Epithelial cell of esophagus (primary cell): ENCODE measurements at regions not wholly inside any gene's neighbourhood (a gene's known extent, or its start where the extent isn't known, plus 50 kb on each side); places are given as distances from the start of the nearest gene placed in this dataset.
"Not testable (repeated sequence)": the region's sequence is repeated elsewhere in the genome, so short reads cannot be mapped to it uniquely, and the experiment has no call there.

Experiments used
- DNase-seq: peaks from one replicate; pipeline ENCODE4 v3.0.0; 2010; ENCODE audit warnings: low read depth
- H3K4me3 ChIP-seq: 2 replicates; pipeline ENCODE4 v1.5.1; 2011; ENCODE audit warnings: mild to moderate bottlenecking, low read length, control low read depth
- CTCF ChIP-seq: IDR thresholded peaks from 2 replicates; pipeline ENCODE4 v1.5.1; 2011; ENCODE audit warnings: low read depth, mild to moderate bottlenecking, low read length, control low read depth, inconsistent platforms; ENCODE audit not compliant: insufficient read depth; ENCODE audit errors: missing control alignments

- no peak for DNase-seq
- H3K4me3 ChIP-seq, result no peak overlapping the region
- TF ChIP-seq CTCF, result no peak
Measured at GRCh38 chr4:104279744-104280143, 214.9 kb downstream of the CXXC4 start.

- no peak for TF ChIP-seq CTCF
- DNase-seq, result no peak
Measured at GRCh38 chr4:104272966-104273365, 221.7 kb downstream of the CXXC4 start.

GRCh38 chr4:104269603-104270002 lies 225.1 kb downstream of the CXXC4 start:
- DNase-seq, H3K4me3 ChIP-seq: not testable (repeated sequence)

More at GRCh38 chr4:104272966-104273365, 221.7 kb downstream of the CXXC4 start:
- no peak overlapping the region for H3K4me3 ChIP-seq

- no peak for TF ChIP-seq CTCF
- H3K4me3 ChIP-seq, result no peak overlapping the region
- no peak for DNase-seq
Measured at GRCh38 chr4:104263100-104263499, 231.6 kb downstream of the CXXC4 start.

GRCh38 chr4:104262678-104263077 lies 232.0 kb downstream of the CXXC4 start:
- H3K4me3 ChIP-seq, result no peak overlapping the region
- no peak for TF ChIP-seq CTCF
- no peak for DNase-seq

GRCh38 chr4:104248726-104249125 lies 246.0 kb downstream of the CXXC4 start:
- H3K4me3 ChIP-seq, result no peak overlapping the region
- no peak for DNase-seq
- no peak for TF ChIP-seq CTCF

- no peak for DNase-seq
- no peak overlapping the region for H3K4me3 ChIP-seq
- no peak for TF ChIP-seq CTCF
Measured at GRCh38 chr4:104235967-104236366, 258.7 kb downstream of the CXXC4 start.

- no peak for DNase-seq
- no peak overlapping the region for H3K4me3 ChIP-seq
- no peak for TF ChIP-seq CTCF
Measured at GRCh38 chr4:104217526-104217925, 277.2 kb downstream of the CXXC4 start.
